GM12865 (cell line): ENCODE measurements at regions not wholly inside any gene's neighbourhood (a gene's known extent, or its start where the extent isn't known, plus 50 kb on each side); places are given as distances from the start of the nearest gene placed in this dataset.

Source experiments
- DNase-seq: peaks from one replicate; pipeline ENCODE4 v3.0.0; 2010; ENCODE audit warnings: low read depth
- H3K4me3 ChIP-seq: 2 replicates; pipeline ENCODE4 v1.5.1; 2011; ENCODE audit warnings: mild to moderate bottlenecking, low read depth, low read length, control low read depth
- CTCF ChIP-seq: IDR thresholded peaks from 2 replicates; pipeline ENCODE4 v1.5.1; 2011; ENCODE audit warnings: low read length, control low read depth, low read depth, inconsistent platforms; ENCODE audit not compliant: insufficient read depth; ENCODE audit errors: missing control alignments

DNA sequence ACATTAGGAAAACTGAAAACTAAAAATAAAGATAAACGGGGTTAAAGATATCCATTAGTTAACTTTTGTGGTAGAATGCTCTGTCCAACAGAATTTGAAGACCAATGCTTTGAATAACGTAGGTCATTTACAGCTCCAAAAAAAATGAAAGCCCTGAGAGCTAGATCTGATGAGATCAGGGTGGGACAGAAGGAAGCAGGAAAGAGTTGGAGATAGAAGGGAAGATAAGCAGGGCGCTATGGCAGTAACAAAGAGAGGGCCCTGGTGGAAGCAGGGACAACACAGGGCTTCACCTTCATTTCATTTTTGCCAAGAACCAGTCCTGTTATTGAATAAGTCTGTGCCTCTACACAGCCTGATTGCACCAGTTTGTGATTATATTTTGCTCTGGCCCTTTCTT, 51.0 kb upstream of the RGS8 start:
- no peak overlapping the region for H3K4me3 ChIP-seq
- TF ChIP-seq CTCF: no peak
- DNase-seq: no peak

- peak; percentile 18 for DNase-seq
- no peak overlapping the region for H3K4me3 ChIP-seq
- no peak for TF ChIP-seq CTCF
Measured at GRCh38 chr1:182739545-182739944, 50.0 kb upstream of the NPL start.
